22Rv1 (cell line): ENCODE measurements at regions not wholly inside any gene's neighbourhood (a gene's known extent, or its start where the extent isn't known, plus 50 kb on each side); places are given as distances from the start of the nearest gene placed in this dataset.

Source experiments
- H3K27ac ChIP-seq: fragments of 450-650 bp; 2 replicates; pipeline ENCODE4 v1.5.1; 2017
- CTCF ChIP-seq: fragments of 450-650 bp; IDR thresholded peaks from 2 replicates; pipeline ENCODE4 v1.5.1; 2017; ENCODE audit warnings: mild to moderate bottlenecking
- ZFX ChIP-seq: fragments of 450-650 bp; IDR thresholded peaks from 2 replicates; pipeline ENCODE4 v1.6.1; 2017; ENCODE audit warnings: antibody characterized with exemption, borderline replicate concordance

GRCh38 chrX:10945498-10945897, 165.6 kb upstream of the HCCS start:
- TF ChIP-seq CTCF (no peak), ZFX (no peak)
- no peak overlapping the region for H3K27ac ChIP-seq

GRCh38 chrX:10949541-10949940, 161.6 kb upstream of the HCCS start:
- H3K27ac ChIP-seq, result no peak overlapping the region
- no peak for TF ChIP-seq CTCF
- TF ChIP-seq ZFX, result no peak

DNA sequence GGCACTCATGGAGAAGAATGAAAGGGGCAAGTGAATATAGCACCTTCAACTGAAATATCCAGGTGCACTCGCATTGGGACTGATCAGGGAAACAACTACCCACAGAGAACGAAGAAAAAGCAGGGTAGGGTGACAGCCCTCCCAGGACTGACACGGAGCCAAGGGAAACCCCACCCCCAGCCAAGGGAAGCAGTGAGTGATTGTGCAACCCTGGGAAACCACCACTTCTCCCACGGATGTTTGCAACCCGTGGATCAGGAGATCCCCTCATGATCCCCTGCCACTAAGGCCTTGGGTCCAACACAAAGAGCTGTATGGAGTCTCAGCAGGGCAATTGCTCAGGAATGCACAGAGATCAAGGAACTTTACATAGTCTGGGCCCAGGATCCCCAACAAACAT, 158.5 kb upstream of the HCCS start:
- no peak overlapping the region for H3K27ac ChIP-seq
- TF ChIP-seq ZFX (no peak), CTCF (no peak)

DNA sequence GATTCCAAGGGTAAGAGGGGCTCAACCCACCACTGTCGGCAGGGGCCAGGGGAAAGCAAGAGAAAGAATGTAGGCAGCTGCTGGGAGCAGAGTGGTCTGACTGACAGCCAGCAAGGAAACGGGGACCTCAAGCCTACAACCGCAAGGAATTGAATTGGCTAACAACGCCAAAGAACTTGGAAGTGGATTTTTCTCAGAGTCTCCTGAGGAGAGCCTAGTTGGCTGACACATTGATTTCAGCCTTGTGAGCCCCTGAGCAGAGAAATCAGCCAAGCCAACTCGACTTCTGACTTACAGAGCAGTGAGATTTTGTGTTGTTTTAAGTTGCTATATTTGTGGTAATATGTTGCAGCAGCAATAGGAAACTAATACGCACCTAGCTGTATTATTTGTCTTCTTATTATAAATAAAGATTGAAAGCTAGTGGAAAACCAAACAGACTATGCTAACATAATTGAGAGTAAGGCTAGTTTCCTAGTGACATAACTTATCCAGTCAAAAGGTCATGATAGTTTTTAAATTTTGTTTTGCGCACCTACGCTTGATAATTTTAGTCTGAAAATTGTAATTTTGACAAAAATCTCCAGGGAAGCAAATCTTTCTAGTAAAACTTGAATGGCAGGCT, 145.8 kb upstream of the HCCS start:
- H3K27ac ChIP-seq, result no peak overlapping the region
- TF ChIP-seq CTCF, result no peak
- TF ChIP-seq ZFX, result no peak

GRCh38 chrX:10966057-10966456, 145.1 kb upstream of the HCCS start:
- H3K27ac ChIP-seq, result no peak overlapping the region
- no peak for TF ChIP-seq ZFX
- no peak for TF ChIP-seq CTCF

- no peak for TF ChIP-seq ZFX
- TF ChIP-seq CTCF, result no peak
- H3K27ac ChIP-seq, result no peak overlapping the region
These were observed 140.0 kb upstream of the HCCS start for GRCh38 chrX:10971176-10971575.

DNA sequence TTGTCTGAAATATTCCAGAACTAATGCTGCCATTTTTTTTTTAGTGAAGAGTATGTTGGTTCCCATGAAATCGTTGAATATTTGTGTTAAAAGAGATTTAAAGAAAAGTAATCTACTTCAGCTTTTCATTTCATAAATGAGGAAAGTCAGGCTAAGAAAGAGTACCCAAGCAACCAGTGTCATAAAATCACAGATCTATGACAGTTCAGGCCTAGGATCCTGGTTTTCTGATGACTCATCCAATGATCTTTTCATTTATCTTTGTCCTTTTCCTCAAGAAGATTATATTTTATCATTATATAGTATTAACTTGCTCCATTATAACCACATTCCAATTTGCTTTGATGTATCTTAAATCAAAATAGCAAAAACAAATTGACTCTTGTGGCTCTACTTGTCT, 139.4 kb upstream of the HCCS start:
- TF ChIP-seq CTCF (no peak), ZFX (no peak)
- H3K27ac ChIP-seq, result no peak overlapping the region
